T-helper 2 cell treated with Interferon-gamma antibody and Interleukin-4, amounts not matched to agents 100 ng/mL and 5 ng/mL, for 36 hours (primary cell): ENCODE measurements at regions not wholly inside any gene's neighbourhood (a gene's known extent, or its start where the extent isn't known, plus 50 kb on each side); places are given as distances from the start of the nearest gene placed in this dataset.

Source experiments
- intact Hi-C: fragments of 100-400 bp; cut with micrococcal nuclease; formaldehyde crosslinking; loops from one replicate; pipeline ENCODE4 v1.15.1; 2023

DNA sequence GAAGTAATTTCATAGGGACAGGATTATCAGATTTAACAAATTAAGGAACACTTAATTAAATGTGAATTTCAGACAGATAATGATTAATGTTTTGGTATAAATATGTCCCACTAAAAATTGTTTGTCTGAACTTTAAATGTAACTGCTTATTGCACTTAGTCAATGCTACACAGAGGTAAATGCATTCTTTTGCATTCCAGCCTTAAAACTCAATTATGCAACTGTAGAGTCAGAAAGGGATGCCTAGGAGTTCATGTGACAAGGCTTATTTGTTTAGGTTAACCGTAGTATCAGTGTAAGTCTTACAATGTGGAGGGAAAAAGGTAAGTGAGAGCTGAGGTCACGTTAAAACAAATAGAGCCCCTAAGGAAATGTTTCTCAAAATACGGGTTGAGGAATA lies 347.2 kb upstream of the ARGLU1 start:
- intact Hi-C loops: loop anchor here (10.0 kb wide), 1 partner anchor 1500 kb away; no protein-coding TSS in a partner anchor

DNA sequence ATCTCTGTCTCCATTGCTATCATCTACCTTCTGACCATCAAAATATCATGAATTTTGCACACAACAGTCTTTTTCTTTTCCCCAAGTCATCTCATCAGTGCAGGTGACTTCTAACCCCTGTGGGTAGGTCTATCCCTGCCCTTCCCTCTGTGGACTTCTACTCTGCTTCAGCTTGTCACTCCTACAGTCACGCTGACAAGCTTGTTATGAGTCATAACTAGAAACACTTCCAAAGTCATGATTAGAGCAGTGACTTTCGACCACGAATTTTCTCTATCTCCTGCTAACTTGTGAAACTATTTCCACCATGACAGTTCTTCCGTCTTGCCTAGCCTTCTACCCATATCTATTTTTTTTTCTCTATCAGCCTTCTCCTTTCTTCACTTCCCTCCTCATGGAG lies 343.7 kb upstream of the ARGLU1 start:
- intact Hi-C loops: loop anchor here (10.0 kb wide), 1 partner anchor 1497 kb away; no protein-coding TSS in a partner anchor

- intact Hi-C loops: loop anchor here (10.0 kb wide), 1 partner anchor 1496 kb away; no protein-coding TSS in a partner anchor
These were observed 343.1 kb upstream of the ARGLU1 start for GRCh38 chr13:106911020-106911419.

GRCh38 chr13:106906426-106906996 lies 338.6 kb upstream of the ARGLU1 start:
- intact Hi-C loops: no loop called here

- intact Hi-C loops: no loop called here
These were observed 337.6 kb upstream of the ARGLU1 start for GRCh38 chr13:106905380-106906162.

DNA sequence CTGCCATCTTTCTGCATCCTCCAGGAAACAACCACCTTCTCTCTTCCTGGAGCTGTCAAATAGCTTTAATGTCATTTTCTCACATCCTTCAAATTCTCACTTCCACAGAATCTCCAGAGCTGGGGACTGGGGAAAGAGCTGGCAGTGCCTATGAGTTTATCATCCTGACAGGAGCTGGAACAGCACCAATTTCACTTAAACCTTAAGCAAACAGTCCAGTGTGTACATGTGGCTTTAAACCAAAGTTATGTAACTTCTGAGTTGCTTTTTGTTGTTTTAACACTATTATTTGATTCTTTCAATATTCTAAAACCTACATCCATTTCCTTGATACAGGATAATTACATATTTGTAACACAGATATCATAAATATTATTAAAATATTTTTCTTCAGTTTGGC lies 331.5 kb upstream of the ARGLU1 start:
- intact Hi-C loops: no loop called here

GRCh38 chr13:106898231-106898630 lies 330.3 kb upstream of the ARGLU1 start:
- intact Hi-C loops: no loop called here

- intact Hi-C loops: no loop called here
These were observed 320.2 kb upstream of the ARGLU1 start for GRCh38 chr13:106888148-106888547.

- intact Hi-C loops: no loop called here
These were observed 319.7 kb upstream of the ARGLU1 start for GRCh38 chr13:106887686-106888085.

DNA sequence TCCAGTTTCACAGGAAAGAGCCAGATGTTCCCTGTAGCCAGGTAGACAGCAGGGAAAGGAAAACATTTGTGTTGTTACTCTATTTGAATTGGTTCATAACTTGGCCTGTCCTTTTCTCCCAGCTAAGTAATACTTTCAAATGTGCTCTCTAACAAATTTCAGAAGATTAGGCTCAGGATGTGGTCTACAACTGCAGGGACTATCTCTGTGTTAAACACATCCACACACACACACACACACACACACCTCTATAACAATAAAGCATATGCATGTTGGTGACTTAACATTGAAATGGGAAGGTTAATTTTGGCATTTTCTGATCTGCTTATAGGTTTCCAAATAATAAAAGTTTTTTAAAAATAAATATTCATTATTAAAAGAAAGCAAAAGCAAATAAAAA lies 316.0 kb upstream of the ARGLU1 start:
- intact Hi-C loops: no loop called here

DNA sequence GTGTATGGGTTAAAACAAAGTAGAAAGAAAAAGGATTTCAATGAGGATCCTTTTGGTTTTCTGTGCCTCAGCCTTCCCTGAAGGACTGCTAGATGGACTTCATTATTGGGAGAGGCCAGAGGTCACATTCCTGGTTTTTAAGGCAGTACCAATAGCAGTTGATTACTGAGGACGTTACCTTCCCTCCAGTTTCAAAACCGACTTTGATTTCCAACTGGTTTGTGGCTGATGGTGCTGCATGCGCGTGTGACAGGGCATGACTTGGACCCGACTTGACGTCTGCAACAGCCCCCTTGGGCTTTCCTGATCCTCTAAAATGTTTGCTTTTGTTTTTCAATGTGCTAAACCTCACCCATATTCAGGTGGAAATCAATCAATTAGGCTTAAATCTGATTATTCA lies 314.3 kb upstream of the ARGLU1 start:
- intact Hi-C loops: no loop called here

DNA sequence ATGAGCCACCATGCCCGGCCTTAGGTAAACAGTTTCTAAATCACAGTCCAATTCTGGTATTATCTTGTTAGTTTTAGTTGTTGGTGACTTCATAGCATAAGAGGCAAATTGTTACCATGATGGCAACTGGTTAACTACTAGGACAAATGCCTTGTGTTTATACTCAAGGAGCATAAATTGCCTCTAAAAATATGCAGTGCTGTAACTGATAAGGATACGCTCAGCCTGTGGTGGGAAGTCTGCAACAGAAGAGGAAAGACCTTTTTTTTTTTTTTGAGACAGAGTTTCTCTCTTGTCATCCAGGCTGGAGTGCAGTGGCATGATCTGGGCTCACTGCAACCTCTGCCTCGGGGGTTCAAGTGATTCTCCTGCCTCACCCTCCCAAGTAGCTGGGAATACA lies 311.9 kb upstream of the ARGLU1 start:
- intact Hi-C loops: no loop called here

DNA sequence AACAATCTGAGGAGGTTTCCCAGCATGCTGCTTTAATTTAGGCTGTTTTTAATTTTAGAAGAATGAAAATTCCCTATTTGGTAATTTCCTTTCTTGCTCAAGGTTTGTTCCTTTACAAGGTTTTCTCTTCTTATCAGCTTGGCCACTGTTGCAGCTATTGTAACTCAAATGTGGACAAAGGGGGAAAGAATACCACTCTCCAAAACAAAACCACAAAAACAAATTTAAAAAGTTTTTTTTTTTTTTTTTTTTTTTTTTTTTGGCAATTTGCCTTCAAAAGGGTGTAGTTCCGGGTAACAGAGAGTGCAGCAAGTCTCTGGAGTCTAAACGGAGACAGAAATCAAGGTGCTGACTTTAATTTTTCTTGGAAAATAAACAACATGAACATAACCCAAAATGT lies 306.4 kb upstream of the ARGLU1 start:
- intact Hi-C loops: no loop called here

GRCh38 chr13:106873810-106874209 lies 305.9 kb upstream of the ARGLU1 start:
- intact Hi-C loops: no loop called here

DNA sequence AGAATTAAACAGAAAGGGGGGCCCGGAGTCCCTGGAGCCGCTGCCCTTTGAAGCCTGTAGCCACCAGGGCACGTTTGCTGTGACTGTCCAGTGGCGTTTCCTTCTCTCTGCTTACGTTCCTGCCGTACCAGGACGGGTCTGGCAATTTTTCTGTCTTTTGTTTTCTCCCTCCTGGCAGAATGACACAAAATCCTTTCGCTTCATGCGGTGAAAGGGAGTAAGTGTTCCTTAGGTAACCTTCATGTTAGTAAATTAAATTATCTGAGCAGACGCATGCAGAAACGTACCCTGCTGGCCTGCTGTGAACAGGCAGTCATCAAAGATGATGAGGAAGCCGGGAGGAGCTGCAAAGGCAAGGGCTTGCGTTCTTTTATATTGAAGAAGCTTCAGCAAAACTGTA lies 299.3 kb upstream of the ARGLU1 start:
- intact Hi-C loops: no loop called here

GRCh38 chr13:106865716-106866440 lies 297.9 kb upstream of the ARGLU1 start:
- intact Hi-C loops: no loop called here

DNA sequence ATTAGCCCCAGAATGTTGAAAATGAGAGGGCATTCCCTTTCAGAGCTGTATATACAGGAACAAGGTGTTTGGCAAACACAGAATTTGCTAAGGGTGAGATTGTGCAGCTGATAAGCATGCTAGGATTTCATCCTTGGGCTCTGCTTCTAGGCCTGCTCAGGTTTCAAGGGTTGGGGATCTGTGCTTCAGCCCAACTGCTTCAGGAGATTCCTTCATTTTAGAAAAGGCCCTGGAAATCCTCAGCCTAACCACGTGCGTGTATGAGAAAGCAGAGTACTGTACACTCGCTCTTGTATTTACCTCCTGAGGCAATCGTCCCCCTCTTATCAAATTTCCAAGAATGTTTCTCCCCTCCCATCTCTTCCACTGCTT lies 291.6 kb upstream of the ARGLU1 start:
- intact Hi-C loops: no loop called here

DNA sequence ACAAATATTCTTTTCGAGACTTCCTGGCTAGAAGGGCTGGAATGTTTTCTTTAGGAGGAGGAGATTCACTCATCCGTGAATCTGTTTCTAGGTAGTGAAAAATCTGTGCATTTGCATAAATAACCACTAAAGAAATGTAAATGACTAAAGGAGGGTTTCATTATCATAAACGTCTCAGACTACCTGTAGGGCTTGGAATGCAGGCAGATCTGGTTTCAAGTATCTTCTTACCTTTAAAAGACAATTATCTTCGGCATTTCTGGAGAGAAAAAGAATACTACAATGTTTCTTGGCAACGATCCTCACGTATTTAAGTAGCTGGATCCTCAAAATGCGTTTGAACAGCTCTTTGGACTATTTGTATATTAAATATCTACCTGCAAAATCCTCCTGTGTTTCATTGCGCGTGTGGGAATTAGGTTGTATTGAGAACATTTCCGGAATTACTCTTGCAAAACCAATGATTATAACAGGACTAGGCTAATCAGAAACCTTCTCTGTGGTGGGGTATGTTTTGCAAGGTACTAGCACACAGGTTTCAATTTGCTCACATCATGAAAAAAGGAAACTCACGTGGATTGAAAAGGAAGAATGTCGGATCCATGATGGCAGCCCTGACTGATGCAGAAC lies 291.1 kb upstream of the ARGLU1 start:
- intact Hi-C loops: no loop called here

GRCh38 chr13:106852436-106852835 lies 284.5 kb upstream of the ARGLU1 start:
- intact Hi-C loops: no loop called here

DNA sequence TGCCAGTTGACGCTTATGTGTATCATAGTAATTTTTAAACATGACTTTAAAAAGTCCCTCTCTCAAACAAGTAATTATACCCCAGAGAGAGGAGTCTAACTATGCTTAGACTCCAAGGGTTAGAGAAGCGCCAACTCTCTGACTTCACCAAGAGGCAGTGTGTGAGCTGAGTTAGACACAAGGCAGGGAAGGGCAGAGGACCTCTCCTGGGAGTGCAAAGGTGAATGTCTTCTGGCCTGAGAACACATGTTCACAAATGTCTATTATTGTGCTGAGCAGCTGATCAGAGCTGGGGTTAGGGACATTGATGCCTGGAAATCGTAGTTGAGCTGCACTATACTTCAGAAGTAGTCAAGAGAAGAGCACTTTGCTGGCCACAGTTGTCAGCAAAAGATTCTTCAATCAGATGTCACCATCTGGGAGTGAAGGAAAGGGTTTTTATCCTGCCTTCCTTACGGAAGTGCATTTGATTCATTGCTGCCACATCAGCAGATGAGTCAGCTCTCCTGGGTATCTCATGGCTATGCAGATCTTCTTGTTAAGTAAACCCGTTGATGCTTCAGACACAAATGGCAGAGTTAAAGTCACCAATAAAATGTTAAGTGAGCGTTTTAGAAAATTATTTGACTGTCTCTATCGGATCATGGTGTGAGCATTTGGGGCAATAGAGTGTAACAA lies 283.2 kb upstream of the ARGLU1 start:
- intact Hi-C loops: no loop called here
